ENCODE measurements at regions not wholly inside any gene's neighbourhood (a gene's known extent, or its start where the extent isn't known, plus 50 kb on each side); places are given as distances from the start of the nearest gene placed in this dataset.
A peak's percentile ranks its signal among the peaks of the same experiment; 100 is the strongest.
"Not testable (repeated sequence)": the region's sequence is repeated elsewhere in the genome, so short reads cannot be mapped to it uniquely, and the experiment has no call there.

- DNase-seq (ENCODE audit: low spot score), result no peak
Observed at GRCh38 chrX:75673468-75673867, 111.6 kb downstream of the MAGEE2 start.

GRCh38 chrX:75655627-75656026, 129.4 kb downstream of the MAGEE2 start:
- DNase-seq (ENCODE audit: low spot score), result peak; percentile 5

GRCh38 chrX:75649829-75650228, 127.0 kb upstream of the ZDHHC15 start:
- DNase-seq (ENCODE audit: low spot score), result no peak

- DNase-seq (ENCODE audit: low spot score), result no peak
Observed at GRCh38 chrX:75648803-75649588, 126.2 kb upstream of the ZDHHC15 start.

GRCh38 chrX:75642811-75643361, 120.0 kb upstream of the ZDHHC15 start:
- no peak for DNase-seq (ENCODE audit: low spot score)

- DNase-seq (ENCODE audit: low spot score), result no peak
Observed at GRCh38 chrX:75638332-75638731, 115.5 kb upstream of the ZDHHC15 start.

- DNase-seq (ENCODE audit: low spot score), result no peak
Observed at GRCh38 chrX:75625232-75625631, 102.4 kb upstream of the ZDHHC15 start.

GRCh38 chrX:75623535-75623934, 100.7 kb upstream of the ZDHHC15 start:
- DNase-seq (ENCODE audit: low spot score), result peak; percentile 12

GRCh38 chrX:75609406-75609805, 86.6 kb upstream of the ZDHHC15 start:
- peak; percentile 12 for DNase-seq (ENCODE audit: low spot score)

GRCh38 chrX:75603833-75604232, 81.0 kb upstream of the ZDHHC15 start:
- DNase-seq (ENCODE audit: low spot score), result peak; percentile 34

- DNase-seq (ENCODE audit: low spot score), result not testable (repeated sequence)
Observed at GRCh38 chrX:75602022-75602421, 79.2 kb upstream of the ZDHHC15 start.

GRCh38 chrX:75596178-75596577, 73.3 kb upstream of the ZDHHC15 start:
- no peak for DNase-seq (ENCODE audit: low spot score)

- not testable (repeated sequence) for DNase-seq (ENCODE audit: low spot score)
Observed at GRCh38 chrX:75593186-75593585, 70.3 kb upstream of the ZDHHC15 start.

- DNase-seq (ENCODE audit: low spot score), result no peak
Observed at GRCh38 chrX:75582511-75582910, 59.7 kb upstream of the ZDHHC15 start.
